Activated T-helper 2 cell treated with anti-CD3 and anti-CD28 coated beads, Interferon-gamma antibody, Interleukin-2, Interleukin-4, amounts not matched to agents 10 μg/mL and 5 μg/mL and 100 μg/mL, durations not matched to agents 14 hours and 24 hours and 36 hours (primary cell): ENCODE measurements at regions not wholly inside any gene's neighbourhood (a gene's known extent, or its start where the extent isn't known, plus 50 kb on each side); places are given as distances from the start of the nearest gene placed in this dataset.

Source experiments
- DNase-seq: peaks from one replicate; pipeline ENCODE4 v3.0.0; 2021; ENCODE audit warnings: low spot score
- H3K27ac Mint-ChIP-seq: one replicate; pipeline ENCODE4 v1.8.0; 2021; ENCODE audit warnings: mixed read lengths
- H3K27me3 Mint-ChIP-seq: one replicate; pipeline ENCODE4 v1.8.0; 2021; ENCODE audit warnings: low read depth, mixed read lengths
- H3K36me3 Mint-ChIP-seq: one replicate; pipeline ENCODE4 v1.8.0; 2021; ENCODE audit warnings: low read depth, mixed read lengths
- H3K4me1 Mint-ChIP-seq: one replicate; pipeline ENCODE4 v1.8.0; 2021; ENCODE audit warnings: low read depth, mixed read lengths
- H3K4me3 Mint-ChIP-seq: one replicate; pipeline ENCODE4 v1.8.0; 2021; ENCODE audit warnings: low read depth, mild to moderate bottlenecking, moderate library complexity, mixed read lengths
- H3K9me3 Mint-ChIP-seq: one replicate; pipeline ENCODE4 v1.8.0; 2021; ENCODE audit warnings: mixed read lengths
- intact Hi-C: fragments of 100-400 bp; cut with micrococcal nuclease; formaldehyde crosslinking; loops from one replicate; pipeline ENCODE4 v1.15.1; 2023

DNA sequence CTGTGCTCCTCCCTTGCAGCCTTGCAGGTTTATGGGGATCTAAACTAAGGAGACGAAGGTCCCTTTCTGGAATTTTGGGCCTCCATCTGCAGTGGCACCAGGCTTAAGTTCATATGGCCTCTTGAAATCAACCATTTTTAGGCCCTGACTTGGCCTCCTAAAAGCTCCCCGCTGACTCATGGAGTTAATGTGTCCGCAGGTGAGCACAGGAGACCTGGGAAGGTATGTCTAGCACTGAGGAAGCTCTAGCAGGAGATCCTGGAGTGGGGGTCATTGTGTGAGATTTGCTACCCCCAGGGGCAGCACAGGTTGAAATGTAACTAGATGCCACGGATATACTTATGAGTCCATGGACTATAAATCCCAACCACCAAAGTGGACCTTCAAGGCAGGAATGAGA, 95.9 kb upstream of the CELF4 start:
- Mint-ChIP-seq H3K27ac (no peak overlapping the region), H3K4me3 (no peak overlapping the region), H3K4me1 (no peaks in the 10 kb centered on the region), H3K27me3 (no peaks in the 10 kb centered on the region), H3K9me3 (no peaks in the 10 kb centered on the region), H3K36me3 (no peaks in the 10 kb centered on the region)
- intact Hi-C loops, result no loop called here
- DNase-seq, result no peak

DNA sequence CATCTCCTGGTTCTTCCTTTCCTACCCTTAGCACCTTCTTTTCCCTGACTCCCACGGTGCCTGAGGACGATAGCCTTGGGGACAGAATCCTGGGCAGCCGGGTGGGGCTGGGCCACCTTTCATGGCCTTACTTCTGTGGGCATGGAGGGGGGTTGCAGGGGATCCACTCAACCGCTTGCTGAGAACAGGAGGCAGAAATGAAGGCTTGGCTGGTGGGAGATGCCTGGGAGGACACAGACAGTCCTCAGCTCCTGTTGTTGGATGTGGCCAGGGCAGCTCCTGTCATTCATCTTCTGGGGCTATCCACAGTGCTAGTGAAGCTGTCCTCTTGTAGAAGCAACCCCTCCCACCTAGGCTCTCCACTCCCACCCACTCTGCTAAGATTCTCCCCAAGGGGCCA, 95.5 kb upstream of the CELF4 start:
- H3K27me3 Mint-ChIP-seq, result no peaks in the 10 kb centered on the region
- H3K4me3 Mint-ChIP-seq, result no peak overlapping the region

DNA sequence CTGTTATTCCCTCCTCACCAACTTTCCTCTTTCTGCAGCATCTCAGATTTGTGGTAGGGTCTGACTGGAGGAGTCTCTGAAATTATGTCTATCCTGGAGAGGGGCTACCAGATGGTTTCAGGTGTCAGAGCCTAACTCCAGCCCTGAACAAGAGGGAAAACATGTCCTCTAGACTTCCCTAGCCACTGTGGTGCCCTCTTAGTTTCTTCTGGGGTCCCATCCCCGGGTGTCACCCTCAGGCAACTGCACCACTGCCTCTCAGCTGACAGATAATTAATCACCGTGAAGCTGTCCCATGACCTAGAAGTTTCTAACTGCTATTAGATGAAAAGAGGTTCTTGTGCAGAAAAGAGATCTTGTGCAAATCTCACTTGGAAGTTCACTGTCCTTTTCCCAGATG, 95.1 kb upstream of the CELF4 start:
- Mint-ChIP-seq H3K9me3 (no peaks in the 10 kb centered on the region), H3K27ac (no peak overlapping the region), H3K4me3 (no peak overlapping the region), H3K4me1 (no peaks in the 10 kb centered on the region), H3K27me3 (no peaks in the 10 kb centered on the region), H3K36me3 (no peaks in the 10 kb centered on the region)
- intact Hi-C loops, result no loop called here
- no peak for DNase-seq

More for the DNA sequence above, 95.5 kb upstream of the CELF4 start:
- no peaks in the 10 kb centered on the region for H3K36me3 Mint-ChIP-seq
- H3K27ac Mint-ChIP-seq, result no peak overlapping the region
- H3K4me1 Mint-ChIP-seq, result no peaks in the 10 kb centered on the region
- H3K9me3 Mint-ChIP-seq, result no peaks in the 10 kb centered on the region
- no peak for DNase-seq
- intact Hi-C loops, result no loop called here

DNA sequence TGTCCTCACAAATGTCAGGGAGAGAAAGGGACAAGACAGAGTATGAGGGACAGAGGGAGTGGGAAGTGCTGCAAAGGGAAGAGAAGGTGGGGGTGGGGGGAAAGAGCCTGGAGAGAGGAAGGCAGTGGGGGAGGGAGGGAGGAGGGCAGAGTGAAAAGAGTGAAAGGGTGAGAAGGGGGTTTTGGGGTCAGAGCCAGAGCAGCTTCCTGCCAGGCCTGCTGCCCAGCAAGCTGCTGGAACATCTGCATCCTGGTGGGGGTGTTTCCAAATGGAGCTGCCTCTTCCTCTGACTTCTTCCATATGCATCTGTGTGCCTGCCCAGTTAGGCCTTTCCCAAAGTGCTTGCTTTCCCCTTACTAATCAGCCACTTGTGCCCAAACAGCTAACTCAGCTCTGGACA, 94.3 kb upstream of the CELF4 start:
- intact Hi-C loops, result no loop called here
- H3K4me3 Mint-ChIP-seq, result no peak overlapping the region
- H3K9me3 Mint-ChIP-seq, result no peaks in the 10 kb centered on the region
- no peaks in the 10 kb centered on the region for H3K4me1 Mint-ChIP-seq
- no peak overlapping the region for H3K27ac Mint-ChIP-seq
- H3K36me3 Mint-ChIP-seq, result no peaks in the 10 kb centered on the region
- DNase-seq, result no peak
- H3K27me3 Mint-ChIP-seq, result no peaks in the 10 kb centered on the region

DNA sequence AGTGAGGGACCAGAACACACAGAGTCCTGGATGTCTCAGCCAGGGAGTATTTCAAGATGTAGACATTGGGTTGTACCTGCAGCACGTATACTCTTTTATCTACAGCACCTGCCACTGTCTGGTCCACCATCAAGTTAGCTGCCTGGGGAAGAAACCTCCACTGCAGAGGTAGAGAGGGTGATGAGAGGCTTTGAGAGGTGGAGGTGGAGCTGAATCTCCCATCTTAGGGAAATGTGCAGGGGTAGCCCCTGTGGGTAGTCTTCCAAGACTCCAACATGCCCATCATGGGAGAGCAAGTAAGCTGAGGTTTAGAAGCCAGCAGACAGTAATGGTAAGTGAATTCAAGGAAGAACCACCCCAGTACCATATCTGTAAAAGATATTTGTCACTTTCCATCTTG, 93.3 kb upstream of the CELF4 start:
- no peak for DNase-seq
- no peaks in the 10 kb centered on the region for H3K9me3 Mint-ChIP-seq
- H3K27me3 Mint-ChIP-seq, result no peaks in the 10 kb centered on the region
- no peaks in the 10 kb centered on the region for H3K36me3 Mint-ChIP-seq
- H3K4me3 Mint-ChIP-seq, result no peak overlapping the region
- H3K4me1 Mint-ChIP-seq, result no peaks in the 10 kb centered on the region
- no peak overlapping the region for H3K27ac Mint-ChIP-seq
- intact Hi-C loops, result no loop called here

DNA sequence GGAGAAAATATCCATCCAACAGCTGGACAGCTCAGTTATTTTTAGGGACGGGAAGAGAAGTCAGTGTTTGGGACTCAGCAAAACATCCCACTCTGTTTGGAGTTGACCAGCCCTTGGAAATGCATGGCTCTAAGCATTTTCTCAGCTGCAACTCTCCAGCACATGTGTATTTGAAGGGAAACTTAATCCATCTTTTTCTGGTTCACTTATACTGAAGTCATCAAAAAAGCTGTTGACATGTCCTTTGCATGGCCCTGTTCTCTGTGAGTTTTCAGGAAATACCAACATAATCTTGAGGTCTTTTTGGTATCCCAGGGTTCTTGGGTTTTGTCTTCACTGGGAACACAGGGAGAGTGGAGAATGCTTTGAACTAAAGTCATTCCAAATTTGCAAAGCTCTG, 91.9 kb upstream of the CELF4 start:
- DNase-seq, result no peak
- no peak overlapping the region for H3K4me3 Mint-ChIP-seq
- no peak overlapping the region for H3K27ac Mint-ChIP-seq
- intact Hi-C loops, result no loop called here
- H3K27me3 Mint-ChIP-seq, result no peaks in the 10 kb centered on the region
- H3K4me1 Mint-ChIP-seq, result no peaks in the 10 kb centered on the region
- H3K9me3 Mint-ChIP-seq, result no peaks in the 10 kb centered on the region
- no peaks in the 10 kb centered on the region for H3K36me3 Mint-ChIP-seq

DNA sequence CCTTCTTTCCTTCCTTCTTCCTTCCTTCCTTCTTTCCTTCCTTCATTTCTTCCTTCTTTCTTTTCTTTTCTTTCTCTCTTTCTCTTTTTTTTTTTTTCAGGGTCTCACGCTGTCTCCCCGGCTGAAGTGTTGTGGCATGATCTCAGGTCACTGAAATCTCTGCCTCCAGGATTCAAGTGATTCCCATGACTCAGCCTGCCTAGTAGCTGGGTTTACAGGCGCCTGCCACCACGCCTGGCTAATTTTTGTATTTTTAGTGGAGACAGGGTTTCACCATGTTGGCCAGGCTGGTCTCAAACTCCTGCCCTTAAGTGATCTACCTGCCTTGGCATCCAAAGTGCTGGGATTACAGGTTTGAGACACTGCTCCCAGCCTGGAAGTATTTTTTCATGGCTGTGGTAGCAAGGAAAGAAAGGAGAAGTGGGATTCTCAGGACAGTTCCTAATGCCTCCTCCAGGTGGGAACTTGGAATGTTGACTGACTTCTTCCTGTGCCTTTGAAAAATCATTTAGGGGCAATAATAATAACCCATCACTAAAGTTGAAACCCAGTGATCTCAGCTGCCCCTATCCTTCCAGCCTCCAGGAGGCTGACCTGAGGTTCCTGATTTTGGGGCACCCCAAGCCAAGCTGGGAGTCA, 89.3 kb upstream of the CELF4 start:
- DNase-seq, result no peak
- Mint-ChIP-seq H3K27me3 (no peaks in the 10 kb centered on the region), H3K4me3 (no peak overlapping the region), H3K9me3 (no peaks in the 10 kb centered on the region), H3K4me1 (no peaks in the 10 kb centered on the region), H3K27ac (no peak overlapping the region), H3K36me3 (no peaks in the 10 kb centered on the region)
- intact Hi-C loops, result no loop called here

DNA sequence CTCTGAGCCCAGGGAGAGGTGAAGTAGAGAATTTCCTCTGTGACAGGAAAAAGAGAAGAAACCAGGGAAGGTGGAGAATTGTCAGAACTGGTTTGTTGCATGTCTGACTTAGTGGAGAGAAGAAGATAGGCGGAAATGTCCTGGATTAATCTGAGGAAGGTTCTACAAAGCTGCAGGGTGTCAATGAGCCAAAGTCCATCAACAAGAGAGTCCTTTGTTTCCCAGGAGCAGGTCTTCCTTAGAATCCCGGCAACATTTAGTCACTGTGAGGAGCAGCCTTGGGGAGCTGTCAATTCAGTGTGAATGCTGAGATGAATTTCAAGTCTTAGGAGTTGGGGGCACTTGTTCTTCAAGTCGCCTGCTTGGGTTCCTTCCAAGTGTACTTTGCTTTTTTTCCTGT, 88.4 kb upstream of the CELF4 start:
- intact Hi-C loops, result no loop called here
- H3K9me3 Mint-ChIP-seq, result peaks cover 5% of the 10 kb centered on the region
- no peaks in the 10 kb centered on the region for H3K36me3 Mint-ChIP-seq
- no peaks in the 10 kb centered on the region for H3K4me1 Mint-ChIP-seq
- no peak overlapping the region for H3K27ac Mint-ChIP-seq
- no peaks in the 10 kb centered on the region for H3K27me3 Mint-ChIP-seq
- DNase-seq, result no peak
- no peak overlapping the region for H3K4me3 Mint-ChIP-seq

DNA sequence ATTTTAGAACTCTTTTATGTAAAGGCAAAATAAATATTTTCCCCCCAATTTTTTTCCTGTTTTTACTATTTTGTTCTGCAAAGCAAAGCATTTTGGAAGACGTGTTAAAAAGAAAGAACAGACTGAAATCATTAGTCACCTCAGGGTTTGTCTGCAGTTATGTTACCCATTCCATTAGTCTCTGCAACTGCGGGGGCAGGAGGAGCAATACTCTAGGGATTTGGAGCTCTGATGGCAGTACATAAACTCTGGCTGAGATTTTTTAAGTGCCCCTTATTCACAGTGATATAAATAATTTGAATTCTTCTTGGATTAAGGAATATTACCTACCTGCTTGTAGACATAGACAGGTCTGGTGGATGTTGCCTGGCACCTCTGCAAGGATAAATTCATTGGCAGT, 88.0 kb upstream of the CELF4 start:
- Mint-ChIP-seq H3K4me3 (no peak overlapping the region), H3K4me1 (no peaks in the 10 kb centered on the region), H3K27ac (no peak overlapping the region), H3K9me3 (peaks cover 5% of the 10 kb centered on the region), H3K27me3 (no peaks in the 10 kb centered on the region), H3K36me3 (no peaks in the 10 kb centered on the region)
- no peak for DNase-seq
- intact Hi-C loops, result no loop called here

DNA sequence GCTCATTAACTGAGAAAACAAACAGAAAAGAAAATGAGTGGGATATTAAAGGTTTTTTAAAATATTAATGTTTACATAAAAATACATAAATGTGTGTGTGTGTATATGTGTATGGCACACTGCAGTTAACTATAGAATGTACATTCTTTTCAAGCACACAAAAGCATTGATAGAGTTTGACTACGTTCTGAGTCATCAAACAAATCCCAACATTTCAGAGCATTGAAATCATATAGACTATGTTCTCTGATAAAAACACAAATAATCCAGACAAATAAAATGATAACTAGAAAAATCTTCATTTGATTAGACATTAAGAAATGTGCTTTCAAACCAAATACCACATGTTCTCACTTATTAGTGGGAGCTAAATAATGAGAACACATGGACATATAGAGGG, 84.3 kb upstream of the CELF4 start:
- H3K4me1 Mint-ChIP-seq, result no peaks in the 10 kb centered on the region
- intact Hi-C loops, result no loop called here
- H3K27me3 Mint-ChIP-seq, result no peaks in the 10 kb centered on the region
- no peaks in the 10 kb centered on the region for H3K36me3 Mint-ChIP-seq
- H3K9me3 Mint-ChIP-seq, result peaks cover 11% of the 10 kb centered on the region
- no peak overlapping the region for H3K27ac Mint-ChIP-seq
- DNase-seq, result no peak
- H3K4me3 Mint-ChIP-seq, result no peak overlapping the region

DNA sequence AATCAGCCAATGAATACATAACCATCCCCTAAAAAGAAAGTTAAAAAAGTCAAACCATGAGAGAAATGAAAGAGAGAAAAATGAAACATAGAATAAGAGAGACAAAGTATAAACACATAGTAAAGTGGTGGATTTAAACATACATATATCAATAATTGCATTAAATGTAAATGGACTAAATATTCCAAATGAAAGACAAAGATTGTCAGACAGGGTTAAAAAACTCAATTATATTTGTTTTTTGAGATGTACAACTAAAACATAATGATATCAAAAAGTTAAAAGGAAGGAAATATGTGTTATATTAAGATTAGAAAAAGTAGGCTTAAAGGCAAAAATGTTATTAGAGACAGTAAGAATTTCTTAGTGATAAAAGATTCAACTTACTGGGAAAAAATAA, 83.8 kb upstream of the CELF4 start:
- Mint-ChIP-seq H3K4me3 (no peak overlapping the region), H3K9me3 (peaks cover 12% of the 10 kb centered on the region), H3K4me1 (no peaks in the 10 kb centered on the region), H3K27ac (no peak overlapping the region), H3K27me3 (no peaks in the 10 kb centered on the region), H3K36me3 (no peaks in the 10 kb centered on the region)
- intact Hi-C loops, result no loop called here
- no peak for DNase-seq

DNA sequence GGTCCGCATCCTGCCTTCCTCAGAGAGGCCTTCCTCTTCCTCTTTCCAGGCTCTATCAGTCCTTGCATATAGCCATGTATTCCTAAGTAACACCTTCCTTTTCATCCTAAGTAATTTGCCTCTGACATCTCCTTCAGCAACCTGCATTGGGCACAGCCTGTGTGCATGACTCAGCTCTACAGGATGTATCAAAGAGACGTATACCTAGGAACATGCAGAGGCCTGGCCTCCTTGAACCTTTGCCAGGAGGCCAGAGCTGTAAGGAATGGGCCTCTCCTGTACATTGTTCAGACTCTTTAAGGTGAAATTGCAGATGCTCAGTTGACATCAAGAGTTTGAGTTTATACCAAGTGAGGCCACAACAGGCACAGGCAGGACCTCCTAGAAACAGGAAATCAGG, 76.0 kb upstream of the CELF4 start:
- Mint-ChIP-seq H3K9me3 (peaks cover 17% of the 10 kb centered on the region), H3K4me1 (no peaks in the 10 kb centered on the region), H3K4me3 (no peak overlapping the region), H3K27ac (no peak overlapping the region), H3K27me3 (no peaks in the 10 kb centered on the region), H3K36me3 (no peaks in the 10 kb centered on the region)
- intact Hi-C loops, result no loop called here
- no peak for DNase-seq

DNA sequence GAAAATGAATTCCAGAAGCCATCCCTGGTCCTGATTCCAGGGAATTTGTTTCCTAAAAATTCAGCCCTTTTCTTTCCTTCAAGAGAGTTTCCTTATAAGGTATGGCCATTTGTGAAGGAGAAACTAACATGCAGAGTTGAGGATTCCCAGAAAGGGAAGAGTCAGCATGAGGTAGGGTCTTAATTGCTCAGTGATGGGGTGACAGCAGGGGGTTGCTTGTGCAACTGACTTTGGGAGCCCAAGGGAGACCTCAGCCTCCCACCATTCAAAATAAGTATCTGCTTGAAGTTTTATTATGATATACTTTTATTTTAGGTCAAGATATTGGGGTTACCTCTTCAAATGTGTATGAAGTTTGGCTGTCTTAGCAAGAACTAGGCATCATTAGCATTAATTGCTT, 74.9 kb upstream of the CELF4 start:
- no peaks in the 10 kb centered on the region for H3K4me1 Mint-ChIP-seq
- no peaks in the 10 kb centered on the region for H3K36me3 Mint-ChIP-seq
- no peak for DNase-seq
- H3K27me3 Mint-ChIP-seq, result no peaks in the 10 kb centered on the region
- H3K9me3 Mint-ChIP-seq, result peaks cover 16% of the 10 kb centered on the region
- no peak overlapping the region for H3K4me3 Mint-ChIP-seq
- intact Hi-C loops, result no loop called here
- H3K27ac Mint-ChIP-seq, result no peak overlapping the region

DNA sequence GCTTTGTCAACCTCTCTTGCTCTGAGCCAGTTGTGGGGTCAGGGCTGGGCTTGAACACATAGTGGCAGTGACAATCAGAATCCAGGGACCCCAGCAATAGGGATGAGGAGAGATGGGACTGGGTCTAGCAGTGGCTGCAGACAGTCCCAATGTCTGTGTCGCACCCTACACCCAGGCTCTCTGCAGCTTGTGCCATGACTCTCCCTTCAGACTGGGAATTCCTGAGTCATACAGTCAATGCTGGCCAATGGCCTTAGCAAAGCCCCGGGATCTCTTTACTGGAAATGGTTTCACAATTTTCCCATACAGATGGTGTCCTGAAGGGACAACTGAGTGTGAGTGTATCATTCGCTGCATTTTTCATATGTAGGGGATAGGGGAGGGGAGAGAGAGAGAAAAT, 74.2 kb upstream of the CELF4 start:
- intact Hi-C loops, result no loop called here
- Mint-ChIP-seq H3K27me3 (no peaks in the 10 kb centered on the region), H3K4me1 (no peaks in the 10 kb centered on the region), H3K9me3 (peaks cover 10% of the 10 kb centered on the region), H3K27ac (no peak overlapping the region), H3K4me3 (no peak overlapping the region), H3K36me3 (no peaks in the 10 kb centered on the region)
- no peak for DNase-seq
